ENCODE measurements at regions not wholly inside any gene's neighbourhood (a gene's known extent, or its start where the extent isn't known, plus 50 kb on each side); places are given as distances from the start of the nearest gene placed in this dataset.
A peak's percentile ranks its signal among the peaks of the same experiment; 100 is the strongest.
"Not testable (repeated sequence)": the region's sequence is repeated elsewhere in the genome, so short reads cannot be mapped to it uniquely, and the experiment has no call there.

- DNase-seq, result no peak
Measured at GRCh38 chr3:64789111-64789510, 101.3 kb upstream of the ADAMTS9 start.

DNA sequence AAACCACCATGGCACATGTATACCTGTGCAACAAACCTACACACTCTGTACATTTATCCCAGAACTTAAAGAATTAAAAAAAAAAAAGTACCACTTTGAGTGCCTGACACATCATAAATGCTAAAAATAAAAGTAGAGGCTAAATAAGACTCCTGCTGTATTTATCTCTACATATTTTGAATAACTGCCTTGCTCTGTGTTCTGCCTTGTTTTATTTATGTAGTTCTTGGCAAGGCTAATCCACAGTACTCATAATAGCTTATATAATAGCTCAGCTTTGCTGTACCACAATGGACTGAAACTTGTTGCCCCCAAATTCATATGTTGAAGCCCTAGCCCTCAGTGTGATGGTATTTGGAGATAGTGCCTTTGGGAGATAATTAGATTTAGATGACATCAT lies 95.4 kb upstream of the ADAMTS9 start:
- no peak for DNase-seq

DNA sequence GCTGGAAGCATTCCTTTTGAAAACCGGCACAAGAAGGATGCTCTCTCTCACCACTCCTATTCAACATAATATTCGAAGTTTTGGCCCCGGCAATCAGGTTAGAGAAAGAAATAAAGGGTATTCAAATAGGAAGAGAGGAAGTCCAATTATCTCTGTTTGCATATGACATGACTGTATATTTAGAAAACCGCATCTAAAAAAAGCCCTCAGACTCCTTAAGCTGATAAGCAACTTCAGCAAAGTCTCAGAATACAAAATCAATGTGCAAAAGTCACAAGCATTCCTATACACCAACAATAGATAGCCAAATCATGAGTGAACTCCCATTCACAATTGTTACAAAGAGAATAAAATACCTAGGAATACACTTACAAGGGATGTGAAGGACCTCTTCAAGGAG lies 93.1 kb upstream of the ADAMTS9 start:
- not testable (repeated sequence) for DNase-seq

- no peak for DNase-seq
Measured at GRCh38 chr3:64773137-64773536, 85.3 kb upstream of the ADAMTS9 start.

DNA sequence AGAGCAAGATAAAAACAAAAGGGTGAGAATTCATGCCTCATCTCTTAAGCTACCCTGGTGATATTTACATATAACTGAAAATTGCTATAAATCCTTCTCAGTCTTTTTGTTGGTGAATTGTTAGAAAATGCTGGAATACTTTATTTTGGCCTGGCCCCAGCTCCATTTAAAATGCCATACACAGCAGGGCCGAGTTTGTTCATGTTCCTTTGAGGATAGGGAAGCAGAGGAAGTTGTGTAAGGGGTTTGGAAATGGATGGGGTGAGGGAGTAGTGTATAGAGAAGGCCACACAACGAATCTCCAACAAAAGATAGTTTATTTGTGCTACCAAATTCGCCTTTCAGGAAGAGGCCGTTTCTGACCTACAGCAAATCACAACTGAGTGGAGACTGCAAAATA lies 78.6 kb upstream of the ADAMTS9 start:
- DNase-seq, result no peak

GRCh38 chr3:64765947-64766346 lies 78.1 kb upstream of the ADAMTS9 start:
- no peak for DNase-seq

- DNase-seq, result no peak
Measured at GRCh38 chr3:64764386-64764929, 76.7 kb upstream of the ADAMTS9 start.

DNA sequence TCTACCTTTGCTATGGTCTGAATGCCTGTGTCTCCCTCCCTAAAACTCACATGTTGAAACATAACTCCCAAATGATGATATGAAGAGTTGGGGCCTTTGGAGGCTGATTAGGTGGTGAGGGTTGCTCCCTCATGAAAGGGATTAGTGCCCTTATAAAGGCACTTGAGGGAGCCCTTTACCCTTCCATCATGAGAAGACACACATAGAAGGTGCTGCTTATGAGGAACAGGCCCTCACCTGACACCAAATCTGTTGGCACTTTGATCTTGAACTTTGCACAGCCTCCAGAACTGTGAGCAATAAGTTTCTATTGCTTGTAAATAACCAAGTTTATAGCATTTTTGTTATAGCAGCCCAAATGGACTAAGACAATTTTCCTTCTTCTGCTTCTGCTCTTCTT lies 76.2 kb upstream of the ADAMTS9 start:
- no peak for DNase-seq

GRCh38 chr3:64761729-64762128 lies 73.9 kb upstream of the ADAMTS9 start:
- DNase-seq, result no peak

GRCh38 chr3:64760258-64760657 lies 72.5 kb upstream of the ADAMTS9 start:
- DNase-seq, result no peak

GRCh38 chr3:64759811-64760210 lies 72.0 kb upstream of the ADAMTS9 start:
- no peak for DNase-seq

GRCh38 chr3:64756398-64756986 lies 68.7 kb upstream of the ADAMTS9 start:
- DNase-seq, result no peak

DNA sequence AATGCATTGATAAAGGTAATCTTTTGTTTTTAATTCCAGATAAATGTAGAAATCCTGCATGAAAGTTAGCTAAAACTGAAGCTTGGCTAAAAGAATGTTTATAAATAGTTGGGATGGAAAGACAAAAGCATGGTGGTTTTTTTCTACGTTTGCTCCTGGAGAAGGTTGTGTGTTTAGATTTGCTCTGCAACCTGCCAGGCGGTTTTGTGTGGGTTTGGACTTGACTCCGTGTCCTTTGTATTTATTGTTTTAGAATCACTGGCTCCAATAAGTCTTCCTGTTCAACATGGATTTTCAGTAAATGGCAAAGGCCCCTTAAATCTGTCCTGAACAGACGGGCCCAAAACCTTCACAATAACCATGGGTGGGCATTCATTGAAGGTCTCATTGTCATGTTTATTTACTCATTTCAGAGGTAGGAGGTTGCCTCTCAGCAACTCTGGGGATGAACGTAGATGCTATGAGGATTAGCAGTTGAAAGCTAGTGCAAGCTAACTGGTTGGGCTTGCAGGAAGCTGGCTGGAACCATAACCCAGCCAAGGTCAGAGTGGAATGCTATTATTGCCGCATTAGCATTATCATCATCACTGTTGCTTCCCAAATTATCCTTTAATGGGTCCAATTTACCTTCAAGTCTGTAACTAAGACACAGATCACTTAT lies 60.6 kb upstream of the ADAMTS9 start:
- DNase-seq, result peak; percentile 4

DNA sequence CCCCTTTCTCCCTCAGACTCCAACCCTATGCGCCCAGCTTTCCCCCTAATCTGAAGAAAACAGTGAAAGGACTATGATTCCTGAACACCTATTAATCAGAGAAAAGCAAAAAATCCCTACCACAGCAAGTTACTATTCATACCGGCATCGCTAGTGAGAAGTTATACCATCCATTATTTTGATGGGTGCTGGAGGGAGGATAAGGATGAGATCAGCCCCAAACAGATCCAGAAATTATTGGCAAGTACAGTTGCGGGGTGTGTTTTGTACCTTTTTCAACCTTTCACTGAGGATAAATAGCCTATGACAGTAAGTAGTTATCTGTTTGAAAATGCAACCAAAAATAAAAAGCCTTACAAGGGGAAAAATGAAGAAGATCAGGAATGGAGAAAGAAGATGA lies 59.9 kb upstream of the ADAMTS9 start:
- no peak for DNase-seq

DNA sequence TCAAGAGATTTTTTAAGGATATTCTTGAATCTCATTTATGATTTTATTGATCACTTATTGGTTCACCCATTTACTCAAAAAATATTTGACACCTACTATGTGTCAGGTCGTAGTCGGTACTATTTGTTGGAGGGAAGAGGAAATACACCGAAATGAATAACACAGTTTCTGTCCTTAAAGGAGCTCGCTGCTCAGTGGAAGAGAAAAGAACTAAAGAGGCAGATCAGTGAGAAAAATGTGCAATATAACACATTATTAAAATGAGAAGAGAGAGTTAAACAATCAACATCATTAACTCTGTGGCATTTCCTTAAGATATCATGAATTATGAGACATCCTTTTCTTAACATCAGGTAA lies 56.1 kb upstream of the ADAMTS9 start:
- DNase-seq, result no peak

GRCh38 chr3:64743156-64743886 lies 55.5 kb upstream of the ADAMTS9 start:
- DNase-seq, result no peak

DNA sequence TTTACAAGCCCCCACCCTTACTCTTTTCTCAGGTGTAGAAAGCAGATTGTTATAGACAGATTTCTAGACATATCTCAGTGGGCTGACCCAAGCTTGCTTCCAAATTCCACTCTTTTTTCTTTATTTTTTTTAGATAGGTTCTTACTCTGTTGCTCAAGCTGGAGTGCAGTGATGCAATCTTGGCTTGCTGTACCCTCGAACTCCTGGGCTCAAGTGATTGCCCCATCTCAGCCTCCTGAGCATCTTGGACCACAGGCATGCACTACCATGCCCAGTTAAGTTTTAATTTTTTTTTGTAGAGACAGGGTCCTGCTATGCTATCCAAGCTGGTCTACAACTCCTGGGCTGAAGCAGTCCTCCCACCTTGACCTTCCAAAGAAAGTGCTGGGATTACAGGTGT lies 53.5 kb upstream of the ADAMTS9 start:
- no peak for DNase-seq

DNA sequence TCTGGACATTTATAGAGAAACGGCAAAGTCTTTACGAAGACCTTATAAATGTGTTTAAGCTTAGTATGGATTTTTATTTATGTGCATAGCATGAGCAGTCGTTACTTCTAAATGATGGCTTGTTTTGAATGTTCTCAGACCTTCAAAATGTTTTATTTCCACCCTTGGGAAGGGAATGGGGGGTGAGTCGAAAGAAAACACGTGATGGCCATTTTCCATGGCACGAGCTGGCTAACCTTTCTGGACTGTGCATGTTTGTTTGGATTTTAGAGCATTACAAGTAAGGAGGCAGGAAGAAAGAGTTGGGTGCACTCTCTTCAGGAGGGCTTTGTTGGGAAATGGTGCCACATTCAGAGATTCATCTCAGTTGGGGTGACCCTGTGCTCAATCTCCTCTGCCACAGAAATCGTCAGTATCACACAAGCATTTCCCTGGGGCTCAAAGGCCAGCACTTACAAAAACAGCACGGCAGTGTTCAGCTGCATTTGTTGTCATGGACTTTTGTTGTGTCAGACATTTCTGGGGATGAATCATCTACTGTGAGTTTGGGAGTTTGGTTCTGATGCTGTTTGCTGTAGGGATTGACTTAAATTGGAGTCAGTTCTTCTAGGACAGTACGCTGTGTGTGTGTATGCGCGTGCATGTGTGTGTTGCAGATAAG lies 52.3 kb upstream of the ADAMTS9 start:
- no peak for DNase-seq

Data from NCI-H748 treated with DMSO at 0.1 percent for 48 hours (cell line).